ENCODE measurements at regions not wholly inside any gene's neighbourhood (a gene's known extent, or its start where the extent isn't known, plus 50 kb on each side); places are given as distances from the start of the nearest gene placed in this dataset.
"Not testable (repeated sequence)": the region's sequence is repeated elsewhere in the genome, so short reads cannot be mapped to it uniquely, and the experiment has no call there.

DNA sequence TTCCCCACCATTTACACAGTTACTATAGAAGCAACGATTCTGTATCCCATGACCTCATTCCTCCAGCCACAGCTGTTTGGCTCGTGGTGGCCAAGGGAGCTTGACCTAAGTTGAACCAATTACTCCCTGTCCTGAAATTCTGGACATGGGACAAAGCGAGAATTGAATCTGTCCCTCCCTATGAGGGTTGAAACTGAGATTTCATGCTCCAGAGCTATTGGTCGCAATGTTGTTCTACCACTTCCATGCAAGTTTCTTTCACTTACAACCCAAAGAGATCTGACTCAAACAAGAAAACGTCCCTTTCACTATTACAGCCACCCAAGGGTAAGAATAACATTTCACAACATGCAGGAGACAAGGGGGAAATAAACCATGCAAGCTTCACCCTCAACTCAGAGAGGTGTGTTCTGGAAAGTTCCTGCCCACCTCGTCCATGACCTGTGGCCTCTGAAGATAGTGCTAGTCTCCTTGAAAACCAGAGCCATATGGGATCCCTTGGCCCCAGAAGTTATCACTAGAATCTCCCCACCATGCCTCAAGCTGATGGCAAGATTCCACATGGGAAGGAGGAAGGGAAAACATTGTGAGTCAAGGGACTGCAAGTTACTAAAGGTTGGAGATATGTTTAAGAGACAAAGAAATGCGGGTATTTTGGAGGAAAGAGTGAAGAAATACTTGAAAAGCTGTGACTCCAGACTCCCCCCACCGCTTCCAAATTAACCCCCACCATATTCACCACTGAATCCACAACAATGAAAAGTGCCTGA, 74.5 kb upstream of the SRSF6 start:
- Histone ChIP-seq H3K9me3 (replicated peaks in 1 of 3) (no peaks in the 10 kb centered on the region), H3K36me3 (replicated peaks in 1 of 2) (no peaks in the 10 kb centered on the region), H3K4me3 (no peak overlapping the region), H3K4me1 (replicated peaks in 1 of 2) (no peaks in the 10 kb centered on the region), H3K27me3 (no peaks in the 10 kb centered on the region), H3K27ac (no peak overlapping the region)
- 55 to 59% (median 56%) methylated on average over 8 of the region's 8 CpGs for WGBS, 4 donors
- intact Hi-C loops (cut with DNase I): no loop called here
- TF ChIP-seq, protein P1, sequence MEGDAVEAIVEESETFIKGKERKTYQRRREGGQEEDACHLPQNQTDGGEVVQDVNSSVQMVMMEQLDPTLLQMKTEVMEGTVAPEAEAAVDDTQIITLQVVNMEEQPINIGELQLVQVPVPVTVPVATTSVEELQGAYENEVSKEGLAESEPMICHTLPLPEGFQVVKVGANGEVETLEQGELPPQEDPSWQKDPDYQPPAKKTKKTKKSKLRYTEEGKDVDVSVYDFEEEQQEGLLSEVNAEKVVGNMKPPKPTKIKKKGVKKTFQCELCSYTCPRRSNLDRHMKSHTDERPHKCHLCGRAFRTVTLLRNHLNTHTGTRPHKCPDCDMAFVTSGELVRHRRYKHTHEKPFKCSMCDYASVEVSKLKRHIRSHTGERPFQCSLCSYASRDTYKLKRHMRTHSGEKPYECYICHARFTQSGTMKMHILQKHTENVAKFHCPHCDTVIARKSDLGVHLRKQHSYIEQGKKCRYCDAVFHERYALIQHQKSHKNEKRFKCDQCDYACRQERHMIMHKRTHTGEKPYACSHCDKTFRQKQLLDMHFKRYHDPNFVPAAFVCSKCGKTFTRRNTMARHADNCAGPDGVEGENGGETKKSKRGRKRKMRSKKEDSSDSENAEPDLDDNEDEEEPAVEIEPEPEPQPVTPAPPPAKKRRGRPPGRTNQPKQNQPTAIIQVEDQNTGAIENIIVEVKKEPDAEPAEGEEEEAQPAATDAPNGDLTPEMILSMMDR (IDR thresholded peaks at IDR 0.05): no peak
- no peak for TF ChIP-seq POLR2A (IDR thresholded peaks at IDR 0.05)
- no peak for DNase-seq

DNA sequence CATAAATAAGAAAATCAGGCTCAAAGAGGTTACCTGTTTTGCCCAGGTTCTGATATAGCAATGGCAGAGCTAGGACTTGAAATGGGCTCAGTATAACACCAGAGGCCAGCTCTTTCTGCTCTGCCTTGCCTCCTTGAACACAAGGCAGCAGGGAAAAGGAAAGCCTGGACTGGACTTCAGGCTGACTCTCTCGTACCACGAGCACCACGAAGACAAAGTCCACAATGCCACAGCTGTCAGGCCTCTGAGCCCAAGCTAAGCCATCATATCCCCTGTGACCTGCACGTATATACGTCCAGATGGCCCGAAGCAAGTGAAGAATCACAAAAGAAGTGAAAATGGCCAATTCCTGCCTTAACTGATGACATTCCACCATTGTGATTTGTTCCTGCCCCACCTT, 75.6 kb upstream of the SRSF6 start:
- WGBS, 4 donors: 73 to 90% (median 78%) methylated on average over 2 to 6 of the region's 6 CpGs
- not testable (repeated sequence) for H3K4me3 ChIP-seq

DNA sequence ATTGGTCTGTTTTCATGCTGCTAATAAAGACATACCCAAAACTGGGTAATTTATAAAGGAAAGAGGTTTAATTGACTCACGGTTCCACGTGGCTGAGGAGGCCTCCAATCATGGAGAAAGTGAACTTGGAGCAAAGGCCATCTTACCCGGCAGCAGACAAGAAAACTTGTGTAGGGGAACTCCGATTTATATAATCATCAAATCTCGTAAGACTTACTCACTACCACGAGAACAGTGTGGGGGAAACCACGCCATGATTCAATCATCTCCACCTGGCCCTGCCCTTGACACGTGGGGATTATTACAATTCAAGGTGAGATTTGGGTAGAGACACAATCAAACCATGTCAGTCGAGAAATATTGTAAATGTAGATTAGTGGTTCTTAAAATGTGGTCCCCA, 76.2 kb upstream of the SRSF6 start:
- DNase-seq; H3K9me3 ChIP-seq (replicated peaks in 1 of 3); H3K27ac ChIP-seq; H3K4me1 ChIP-seq (replicated peaks in 1 of 2); H3K36me3 ChIP-seq (replicated peaks in 1 of 2); intact Hi-C loops (cut with DNase I); H3K4me3 ChIP-seq; H3K27me3 ChIP-seq: not testable (repeated sequence)
- WGBS, 4 donors: 64 to 71% (median 69%) methylated on average over 9 of the region's 9 CpGs

More for the DNA sequence above, 75.6 kb upstream of the SRSF6 start:
- H3K4me1 ChIP-seq (replicated peaks in 1 of 2); H3K27ac ChIP-seq; H3K36me3 ChIP-seq (replicated peaks in 1 of 2); H3K27me3 ChIP-seq; DNase-seq; intact Hi-C loops (cut with DNase I); H3K9me3 ChIP-seq (replicated peaks in 1 of 3): not testable (repeated sequence)

DNA sequence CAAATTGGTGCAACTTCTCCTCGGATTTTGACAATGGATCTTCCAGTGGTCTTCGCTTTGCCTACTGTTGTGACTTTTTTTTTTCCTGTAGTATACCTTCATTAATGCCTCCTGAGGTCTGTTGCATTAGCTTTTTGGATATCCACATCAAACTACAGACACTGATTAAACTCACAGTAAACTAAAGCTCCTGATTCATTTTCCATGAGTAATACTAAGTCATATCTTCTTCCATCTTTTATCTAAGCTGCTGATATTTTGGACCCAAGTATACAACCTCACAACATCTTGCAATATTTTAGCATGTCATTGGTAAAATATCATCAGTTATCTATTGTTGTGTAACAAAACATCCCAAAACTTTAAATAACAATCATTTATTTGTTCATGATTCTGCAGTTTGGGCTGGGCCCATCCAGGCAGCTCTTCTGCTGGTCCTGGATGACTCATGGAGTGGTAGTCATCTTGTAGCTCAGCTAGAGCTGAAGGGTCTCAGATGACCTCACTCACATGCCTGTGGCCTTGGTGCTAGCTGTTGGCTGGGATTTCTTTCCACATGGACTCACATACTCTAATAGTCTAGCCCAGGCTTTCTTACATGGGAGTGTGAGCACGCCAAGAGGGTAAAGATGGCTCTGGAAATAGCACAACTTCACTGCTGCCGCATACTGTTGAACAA, 78.3 kb upstream of the SRSF6 start:
- no peak for TF ChIP-seq POLR2A (IDR thresholded peaks at IDR 0.05)
- TF ChIP-seq, protein P1 (IDR thresholded peaks at IDR 0.05): no peak
- WGBS, 4 donors: 81 to 88% (median 85%) methylated on average over 4 of the region's 4 CpGs
- intact Hi-C loops (cut with DNase I): no loop called here
- Histone ChIP-seq H3K27me3 (no peaks in the 10 kb centered on the region), H3K27ac (no peak overlapping the region), H3K4me1 (replicated peaks in 1 of 2) (no peaks in the 10 kb centered on the region), H3K36me3 (replicated peaks in 1 of 2) (no peaks in the 10 kb centered on the region), H3K9me3 (replicated peaks in 1 of 3) (no peaks in the 10 kb centered on the region), H3K4me3 (no peak overlapping the region)
- DNase-seq: no peak

DNA sequence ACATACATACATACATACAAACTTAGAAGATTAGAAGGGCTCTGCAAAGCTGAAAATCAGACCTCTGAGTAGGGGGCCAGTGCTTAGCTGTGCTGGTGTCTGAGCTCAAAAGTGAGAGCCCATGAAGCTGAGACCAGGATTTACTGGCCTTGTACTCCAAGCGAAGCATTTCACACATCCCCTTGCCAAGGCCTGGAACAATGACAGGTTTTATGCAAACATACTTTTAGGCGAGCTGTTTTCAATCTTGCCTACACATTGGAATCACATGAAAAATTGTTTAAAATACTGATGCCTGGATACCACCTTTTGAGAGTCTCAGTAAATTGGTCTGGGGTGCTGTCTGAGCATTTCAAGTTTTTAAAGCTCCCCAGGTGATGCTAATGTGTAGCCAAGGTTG, 80.9 kb upstream of the SRSF6 start:
- Histone ChIP-seq H3K4me3 (no peak overlapping the region), H3K36me3 (replicated peaks in 1 of 2) (no peaks in the 10 kb centered on the region), H3K27me3 (no peaks in the 10 kb centered on the region), H3K4me1 (replicated peaks in 1 of 2) (no peaks in the 10 kb centered on the region), H3K9me3 (replicated peaks in 1 of 3) (no peaks in the 10 kb centered on the region), H3K27ac (no peak overlapping the region)
- WGBS, 4 donors: 65 to 85% (median 79%) methylated on average over 2 of the region's 2 CpGs
- intact Hi-C loops (cut with DNase I): no loop called here
- TF ChIP-seq, protein P1 (IDR thresholded peaks at IDR 0.05): no peak
- TF ChIP-seq POLR2A (IDR thresholded peaks at IDR 0.05): no peak
- no peak for DNase-seq

Data from adrenal gland (tissue), 9 donors.